PC-9 (cell line): ENCODE measurements at regions not wholly inside any gene's neighbourhood (a gene's known extent, or its start where the extent isn't known, plus 50 kb on each side); places are given as distances from the start of the nearest gene placed in this dataset.

Source experiments
- BruUV-seq: library from RNA; stranded (reverse); fragments of 400-500 nt; replicated peaks from 2 replicates; lab custom pipeline; 2021; lab: Mats Ljungman, UMichigan
- CTCF ChIA-PET: fragments of 300-600 bp; sonication (Branson Sonifier 250); formaldehyde crosslinking; loops from one replicate; lab custom pipeline; 2022; ENCODE audit warnings: antibody characterized with exemption; lab: Charles Lee
- POLR2A ChIA-PET: fragments of 300-600 bp; sonication (Branson Sonifier 250); formaldehyde crosslinking; loops from one replicate; lab custom pipeline; 2022; ENCODE audit warnings: antibody characterized with exemption; ENCODE audit not compliant: unreplicated experiment; lab: Charles Lee
- DNase-seq, 2 experiments: peaks; one replicate each; pipeline versions ENCODE4 v3.0.0 to v3.0.0-alpha.2; 2015 to 2022; ENCODE audit warnings: mixed read lengths in 1 of 2
- H2AFZ ChIP-seq: fragments of 200-600 bp; sonication (generic); 2 replicates; pipeline ENCODE4 v1.8.1; 2017; ENCODE audit warnings: antibody characterized with exemption
- H3F3A ChIP-seq: fragments of 200-600 bp; sonication (generic); 2 replicates; pipeline ENCODE4 v1.8.1; 2017; ENCODE audit warnings: antibody characterized with exemption, mild to moderate bottlenecking, low read depth; ENCODE audit not compliant: insufficient read depth
- H3K27ac ChIP-seq: fragments of 200-600 bp; sonication (generic); 2 replicates; pipeline ENCODE4 v1.6.1; 2016; ENCODE audit warnings: mixed run types
- H3K27me3 ChIP-seq: fragments of 200-600 bp; sonication (generic); 2 replicates; pipeline ENCODE4 v1.6.1; 2016; ENCODE audit warnings: low read depth, mixed run types; ENCODE audit not compliant: insufficient read depth
- H3K36me3 ChIP-seq: fragments of 200-600 bp; sonication (generic); 2 replicates; pipeline ENCODE4 v1.6.1; 2016; ENCODE audit warnings: low read depth, mixed run types
- H3K4me1 ChIP-seq: fragments of 200-600 bp; sonication (generic); replicated peaks from 2 replicates; pipeline ENCODE4 v1.6.1; 2016; ENCODE audit warnings: mixed run types; ENCODE audit not compliant: insufficient read depth
- H3K4me2 ChIP-seq: fragments of 200-600 bp; sonication (generic); 2 replicates; pipeline ENCODE4 v1.6.1; 2017; ENCODE audit warnings: mixed run types
- H3K4me3 ChIP-seq: fragments of 200-600 bp; sonication (generic); 2 replicates; pipeline ENCODE4 v1.6.1; 2016; ENCODE audit warnings: mixed run types
- H3K79me2 ChIP-seq: fragments of 200-600 bp; sonication (generic); 2 replicates; pipeline ENCODE4 v1.6.1; 2017; ENCODE audit warnings: low read depth, mixed run types
- H3K9me2 ChIP-seq: fragments of 200-600 bp; sonication (generic); 2 replicates; pipeline ENCODE4 v1.8.1; 2017; ENCODE audit warnings: mild to moderate bottlenecking; ENCODE audit not compliant: insufficient read depth
- H3K9me3 ChIP-seq: fragments of 200-600 bp; sonication (generic); 2 replicates; pipeline ENCODE4 v1.8.1; 2016; ENCODE audit warnings: low read depth; ENCODE audit not compliant: insufficient read depth
- H4K20me1 ChIP-seq: fragments of 200-600 bp; sonication (generic); 2 replicates; pipeline ENCODE4 v1.8.1; 2017; ENCODE audit not compliant: insufficient read depth
- CTCF ChIP-seq: fragments of 200-600 bp; sonication (generic); conservative IDR thresholded peaks from 2 replicates; pipeline ENCODE4 v1.6.1; 2017; ENCODE audit warnings: mixed run types, antibody characterized with exemption, mild to moderate bottlenecking, moderate library complexity
- EZH2 ChIP-seq: fragments of 200-600 bp; sonication (generic); IDR thresholded peaks from 2 replicates; pipeline ENCODE4 v1.8.0; 2017; ENCODE audit warnings: antibody characterized with exemption, low read depth
- intact Hi-C: fragments of 100-400 bp; cut with micrococcal nuclease; formaldehyde crosslinking; loops from one replicate; pipeline ENCODE4 v1.10.0; 2022; ENCODE audit not compliant: unreplicated experiment

DNA sequence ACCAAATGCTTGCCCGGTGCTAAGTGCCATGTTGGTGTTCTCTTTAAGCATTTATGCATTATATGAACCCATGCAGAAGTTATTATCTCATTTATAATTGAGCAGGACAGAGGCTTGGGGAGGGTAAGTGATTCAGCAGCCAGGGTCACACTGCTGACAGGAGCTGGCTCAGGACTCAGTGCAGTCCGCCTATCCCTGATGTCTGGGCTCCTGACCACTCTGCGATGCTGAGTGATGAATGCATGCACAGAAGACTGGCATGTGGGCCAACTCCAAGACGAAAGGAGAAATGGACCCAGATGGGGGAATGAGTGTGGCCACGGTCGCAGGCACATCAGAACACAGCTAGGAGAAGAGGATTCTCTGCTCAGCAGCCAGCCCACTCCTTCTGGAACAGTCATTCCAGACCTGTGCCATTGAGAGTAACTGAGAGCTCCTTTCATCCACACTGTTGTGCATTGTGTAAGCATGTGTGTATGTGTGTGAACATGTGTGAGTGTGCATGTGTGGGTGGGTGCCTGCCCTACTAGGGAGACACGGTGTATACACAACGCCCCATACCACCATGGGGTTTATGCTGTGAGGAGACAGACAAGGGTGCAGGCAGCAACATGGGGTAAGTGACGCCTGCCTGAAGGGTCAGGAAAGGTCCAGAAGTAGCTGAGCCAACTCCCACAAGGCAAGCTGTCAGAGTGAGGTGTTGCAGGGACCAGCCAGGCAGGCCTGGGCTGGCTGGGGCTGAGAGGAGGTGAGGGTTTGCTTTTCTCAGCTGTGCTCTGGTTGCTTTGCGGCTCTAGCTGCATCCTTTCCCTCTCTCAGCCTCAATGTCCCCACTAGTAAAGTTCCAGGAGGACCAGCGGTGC, 97.8 kb upstream of the PMEPA1 start:
- Histone ChIP-seq H3K36me3 (no peaks in the 10 kb centered on the region), H3K4me2 (no peak overlapping the region), H4K20me1 (no peaks in the 10 kb centered on the region), H3K9me2 (no peaks in the 10 kb centered on the region), H3K27me3 (no peaks in the 10 kb centered on the region), H3F3A (peaks cover 16% of the 10 kb centered on the region; the same call in 1 of the 2 replicates), H3K27ac (no peak overlapping the region), H2AFZ (no peak overlapping the region), H3K4me3 (no peak overlapping the region), H3K79me2 (no peaks in the 10 kb centered on the region), H3K9me3 (no peaks in the 10 kb centered on the region), H3K4me1 (peaks cover 25% of the 10 kb centered on the region)
- BruUV-seq = no TSS peak
- no peak for DNase-seq
- CTCF ChIA-PET = no interaction called here
- TF ChIP-seq EZH2 (no peak), CTCF (no peak)
- POLR2A ChIA-PET = interaction anchor here (0.5 kb wide), 1 partner anchor 113 kb away, joined by 7 read pairs; no protein-coding TSS in a partner anchor
- intact Hi-C loops = no loop called here

DNA sequence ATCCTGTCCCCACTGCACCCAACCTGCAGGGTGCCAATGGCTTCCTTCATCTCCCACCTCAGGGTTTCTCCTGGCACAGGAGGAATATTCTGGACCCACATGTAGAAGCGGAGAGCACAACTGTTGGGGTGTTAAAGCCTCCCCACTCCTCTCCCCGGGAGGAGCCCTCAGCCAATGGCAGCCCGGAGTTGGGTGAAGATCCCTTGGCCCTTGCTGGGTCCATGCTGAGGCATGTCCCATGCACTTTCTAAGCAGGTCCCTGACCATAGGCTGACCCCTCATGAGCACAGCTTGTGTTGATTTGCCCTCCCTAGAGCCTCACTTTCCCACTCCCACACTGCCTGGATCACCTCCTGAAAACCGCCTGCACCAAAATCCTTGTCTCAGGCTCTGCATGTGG, 97.2 kb upstream of the PMEPA1 start:
- BruUV-seq = no TSS peak
- no peak overlapping the region for H3K27ac ChIP-seq
- TF ChIP-seq EZH2 (no peak), CTCF (no peak)
- no peak overlapping the region for H3K4me3 ChIP-seq
- intact Hi-C loops = no loop called here
- no peaks in the 10 kb centered on the region for H3K27me3 ChIP-seq
- peaks cover 16% of the 10 kb centered on the region; the same call in 1 of the 2 replicates for H3F3A ChIP-seq
- ChIA-PET POLR2A (no interaction called here), CTCF (no interaction called here)
- H3K4me1 ChIP-seq = peaks cover 25% of the 10 kb centered on the region
- H3K79me2 ChIP-seq = no peaks in the 10 kb centered on the region
- H4K20me1 ChIP-seq = no peaks in the 10 kb centered on the region
- no peak overlapping the region for H2AFZ ChIP-seq
- H3K9me3 ChIP-seq = no peaks in the 10 kb centered on the region
- H3K4me2 ChIP-seq = no peak overlapping the region
- H3K9me2 ChIP-seq = no peaks in the 10 kb centered on the region
- H3K36me3 ChIP-seq = no peaks in the 10 kb centered on the region
- DNase-seq = no peak

DNA sequence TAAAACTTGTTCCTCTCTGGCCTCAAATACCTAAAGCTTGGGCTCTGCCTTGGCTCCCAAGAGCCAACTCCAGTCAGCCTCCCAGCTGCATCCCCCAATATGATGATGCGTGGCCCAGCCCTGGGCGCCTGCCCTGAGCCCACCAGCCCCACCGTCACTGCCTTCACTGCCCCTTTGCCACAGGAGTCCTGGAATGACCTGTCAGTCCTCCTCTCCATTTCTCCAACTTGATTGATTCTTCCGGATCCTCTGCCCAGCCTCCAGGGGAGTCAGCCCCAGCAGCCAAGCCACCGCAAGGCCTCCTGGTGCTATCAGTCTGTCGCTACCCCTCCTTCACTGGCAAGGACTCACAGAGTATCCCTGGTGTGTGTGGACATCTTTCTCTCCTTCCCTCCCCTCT, 96.7 kb upstream of the PMEPA1 start:
- POLR2A ChIA-PET = no interaction called here
- Histone ChIP-seq H2AFZ (no peak overlapping the region), H3K4me2 (no peak overlapping the region), H3K4me1 (peaks cover 22% of the 10 kb centered on the region), H3K36me3 (no peaks in the 10 kb centered on the region), H3K27ac (no peak overlapping the region), H3K9me2 (no peaks in the 10 kb centered on the region), H4K20me1 (no peaks in the 10 kb centered on the region), H3K4me3 (no peak overlapping the region), H3K9me3 (no peaks in the 10 kb centered on the region), H3F3A (peaks cover 16% of the 10 kb centered on the region; the same call in 1 of the 2 replicates), H3K27me3 (no peaks in the 10 kb centered on the region), H3K79me2 (no peaks in the 10 kb centered on the region)
- TF ChIP-seq CTCF = no peak
- TF ChIP-seq EZH2 = no peak
- no peak for DNase-seq
- BruUV-seq = no TSS peak
- CTCF ChIA-PET = no interaction called here
- intact Hi-C loops = no loop called here
